GM08714 (cell line): ENCODE measurements at regions not wholly inside any gene's neighbourhood (a gene's known extent, or its start where the extent isn't known, plus 50 kb on each side); places are given as distances from the start of the nearest gene placed in this dataset.
A peak's percentile ranks its signal among the peaks of the same experiment; 100 is the strongest.

Source experiments
- H3K4me3 ChIP-seq: fragments of 200-500 bp; sonication (Bioruptor generic); 2 replicates; pipeline ENCODE4 v1.5.1; 2014; ENCODE audit warnings: mild to moderate bottlenecking, low read length, inconsistent platforms
- ZNF274 ChIP-seq: IDR thresholded peaks from 2 replicates; pipeline ENCODE4 v1.6.1; 2012; ENCODE audit warnings: mild to moderate bottlenecking, low read depth, low read length

GRCh38 chr12:85509081-85509856 is 229.2 kb downstream of the ALX1 start:
- H3K4me3 ChIP-seq: no peak overlapping the region
- no peak for TF ChIP-seq ZNF274

GRCh38 chr12:85509857-85510256 is 229.8 kb downstream of the ALX1 start:
- H3K4me3 ChIP-seq: no peak overlapping the region
- TF ChIP-seq ZNF274: no peak

- H3K4me3 ChIP-seq: no peak overlapping the region
- TF ChIP-seq ZNF274: no peak
Observed at GRCh38 chr12:85516039-85516438, 236.0 kb downstream of the ALX1 start.

DNA sequence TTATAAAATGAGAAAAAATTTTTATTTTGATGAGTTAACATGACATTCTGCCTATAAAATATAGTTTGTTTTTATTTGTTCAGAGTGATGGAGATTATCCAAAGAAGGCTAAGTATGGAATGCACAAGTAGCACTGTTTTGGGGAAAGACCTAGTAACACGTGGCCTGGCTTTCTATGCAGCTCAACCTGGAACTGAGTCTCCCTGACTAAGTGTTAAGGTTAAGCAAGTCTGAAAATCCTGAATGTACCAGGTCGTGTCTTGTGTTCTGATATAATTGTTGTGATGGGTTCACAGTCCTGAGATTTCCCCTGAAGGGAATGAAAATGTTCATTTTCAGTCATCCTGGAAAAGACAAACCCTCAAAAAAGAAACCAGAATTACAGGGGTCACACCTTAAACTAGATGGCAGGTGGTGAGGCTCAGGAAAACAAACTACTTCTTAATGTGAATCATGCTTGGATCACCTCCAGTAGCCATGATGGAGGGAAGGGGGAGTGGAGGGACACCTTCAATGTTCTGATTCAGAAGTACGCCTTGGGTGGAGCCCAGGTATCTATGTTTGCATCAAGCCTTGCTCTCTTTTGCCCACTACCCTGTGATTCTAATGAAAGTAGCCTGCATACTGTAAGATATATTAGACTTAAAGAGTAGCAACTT is 236.8 kb downstream of the ALX1 start:
- no peak for TF ChIP-seq ZNF274
- H3K4me3 ChIP-seq: no peak overlapping the region

DNA sequence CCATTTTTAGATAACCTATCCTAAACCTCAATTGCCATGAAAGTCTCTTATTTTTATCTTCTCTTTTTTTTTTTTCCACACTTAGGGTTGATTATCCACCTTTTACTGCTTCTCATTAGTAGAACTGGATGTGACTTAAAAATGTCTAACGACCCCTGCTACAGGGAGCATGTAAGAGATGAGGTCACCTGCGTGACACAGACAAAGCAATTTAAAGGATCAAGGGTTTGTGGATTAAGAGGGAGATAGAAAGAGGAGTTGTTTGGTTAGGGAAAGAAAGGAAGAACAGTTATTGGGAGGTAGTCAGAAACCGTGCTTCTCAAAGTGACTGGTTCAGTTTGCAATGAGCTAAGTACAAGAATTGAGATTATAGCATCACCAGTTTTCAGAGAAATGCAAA is 239.1 kb downstream of the ALX1 start:
- no peak for TF ChIP-seq ZNF274

GRCh38 chr12:85523197-85523596 is 243.2 kb downstream of the ALX1 start:
- no peak for TF ChIP-seq ZNF274
- no peak overlapping the region for H3K4me3 ChIP-seq

More for the DNA sequence above, 239.1 kb downstream of the ALX1 start:
- no peak overlapping the region for H3K4me3 ChIP-seq

DNA sequence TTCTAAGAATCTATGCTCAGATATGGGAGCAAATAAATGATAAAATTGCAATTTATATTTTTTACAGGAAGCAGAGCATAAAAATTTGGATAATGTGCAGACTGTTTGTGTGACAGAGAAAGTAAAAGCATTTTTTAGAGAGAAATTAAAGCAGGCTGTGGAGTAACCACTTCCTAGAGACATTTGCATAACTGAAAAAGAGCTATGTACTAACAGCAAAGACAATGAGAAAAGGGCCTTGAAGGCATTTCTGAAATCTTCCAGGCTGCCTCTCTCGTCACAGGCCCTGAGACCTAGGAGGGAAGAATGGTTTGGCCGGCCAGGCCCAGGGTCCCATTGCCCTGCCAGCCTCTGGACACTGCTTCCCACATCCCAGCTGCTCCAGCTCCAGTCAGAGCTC is 247.2 kb downstream of the ALX1 start:
- no peak for TF ChIP-seq ZNF274
- H3K4me3 ChIP-seq: peak overlapping the region; percentile 3; the same call in 1 of the 2 replicates

DNA sequence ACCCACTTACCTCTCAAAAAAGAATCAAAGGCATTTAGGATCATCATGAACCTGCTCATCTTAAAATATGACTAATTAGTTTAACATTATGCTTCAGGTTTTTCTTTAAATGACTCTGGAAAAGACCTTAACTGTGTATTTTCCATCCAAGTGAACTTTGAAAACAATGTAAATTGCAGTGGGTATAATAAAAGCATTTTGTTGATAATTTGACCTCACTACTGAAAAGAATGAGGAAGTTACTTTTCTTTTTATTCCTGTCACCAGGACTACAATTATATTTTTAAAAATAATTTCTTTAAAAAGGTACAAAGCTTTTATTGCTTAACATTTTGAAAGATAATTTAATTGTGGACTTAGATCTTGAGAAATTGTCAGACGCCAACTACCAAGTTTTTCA is 249.9 kb downstream of the ALX1 start:
- no peak overlapping the region for H3K4me3 ChIP-seq
- no peak for TF ChIP-seq ZNF274

DNA sequence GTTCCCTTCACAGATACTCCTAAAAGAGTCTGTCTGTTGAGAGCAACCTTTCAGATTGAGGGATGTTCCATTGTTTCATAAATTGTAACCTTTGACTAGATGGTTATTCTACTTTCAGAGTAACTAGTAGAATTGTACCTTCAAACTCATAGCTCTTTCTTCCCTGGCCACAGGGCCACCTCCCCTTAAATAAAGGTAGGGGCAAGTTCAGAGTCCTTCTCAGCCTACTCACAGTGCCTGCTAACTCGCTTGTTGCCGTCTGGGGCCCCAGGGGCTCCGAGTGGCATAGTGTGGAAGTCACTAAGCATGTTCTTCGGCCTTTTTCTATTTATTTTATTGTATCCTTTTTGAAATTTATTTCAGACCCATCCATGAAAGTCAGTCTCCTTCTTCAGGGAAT is 250.4 kb downstream of the ALX1 start:
- TF ChIP-seq ZNF274: no peak
- no peak overlapping the region for H3K4me3 ChIP-seq

DNA sequence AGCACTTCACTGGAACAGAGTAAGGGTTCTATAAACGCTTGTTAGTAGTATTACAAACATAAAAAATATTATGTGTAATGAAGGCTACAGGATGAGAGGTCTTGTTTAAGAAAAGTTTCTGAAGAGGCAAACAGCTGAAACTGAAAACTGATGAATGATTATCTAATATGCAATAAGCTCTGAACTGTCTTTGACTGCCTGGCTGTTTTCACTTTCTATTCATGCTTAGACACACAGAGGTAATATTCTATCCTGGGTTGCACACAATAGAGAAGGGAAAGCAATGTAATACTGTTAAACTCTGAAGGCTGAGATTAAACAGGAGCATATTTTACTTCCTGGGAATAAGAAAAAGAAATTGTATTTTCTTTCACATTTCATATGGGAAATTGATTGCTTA is 251.3 kb downstream of the ALX1 start:
- no peak for TF ChIP-seq ZNF274
- H3K4me3 ChIP-seq: no peak overlapping the region

GRCh38 chr12:85549640-85550039 is 269.6 kb downstream of the ALX1 start:
- TF ChIP-seq ZNF274: no peak
- no peak overlapping the region for H3K4me3 ChIP-seq

DNA sequence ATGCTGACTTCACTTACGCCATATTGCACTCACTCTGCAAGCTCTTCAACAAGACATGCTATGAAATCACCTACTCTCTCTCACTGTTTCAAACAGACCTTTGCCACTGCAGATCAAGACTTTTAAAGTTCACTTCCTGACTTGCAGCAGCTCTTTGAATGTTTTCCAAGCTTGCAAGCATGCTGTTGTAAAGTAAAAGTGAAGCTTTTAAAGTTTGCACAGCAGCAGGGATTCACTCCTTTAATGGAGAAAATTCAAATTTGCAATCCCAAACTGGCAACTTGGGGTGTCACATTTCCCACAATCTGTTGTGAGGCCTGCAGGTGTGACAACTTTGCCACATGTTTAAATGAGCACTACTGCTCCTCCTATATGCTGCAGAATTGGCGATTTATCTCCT is 270.9 kb downstream of the ALX1 start:
- H3K4me3 ChIP-seq: no peak overlapping the region
- no peak for TF ChIP-seq ZNF274

- no peak overlapping the region for H3K4me3 ChIP-seq
- no peak for TF ChIP-seq ZNF274
Observed at GRCh38 chr12:85552461-85552860, 272.4 kb downstream of the ALX1 start.

GRCh38 chr12:85557850-85558249 is 277.8 kb downstream of the ALX1 start:
- no peak for TF ChIP-seq ZNF274
- no peak overlapping the region for H3K4me3 ChIP-seq

DNA sequence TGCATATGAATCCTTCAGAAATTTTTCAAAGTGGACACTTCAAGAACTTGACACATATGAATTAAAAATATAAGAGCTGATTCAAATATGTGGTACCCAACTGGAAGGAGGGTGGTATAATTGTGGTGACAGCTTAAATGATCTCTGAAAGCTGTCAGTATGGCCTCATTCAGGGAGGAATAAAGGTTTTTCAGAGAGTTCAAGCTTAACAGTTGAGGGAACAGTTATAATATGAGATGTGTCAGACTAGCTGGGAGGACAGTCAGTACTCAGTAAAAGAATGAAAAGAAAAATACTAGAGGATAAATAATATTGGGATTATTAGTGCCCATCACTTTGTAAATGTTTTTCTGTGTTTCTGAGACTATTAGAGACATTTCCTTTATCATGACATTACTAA is 277.5 kb downstream of the RASSF9 start:
- no peak for TF ChIP-seq ZNF274
- no peak overlapping the region for H3K4me3 ChIP-seq

- no peak for TF ChIP-seq ZNF274
- no peak overlapping the region for H3K4me3 ChIP-seq
Observed at GRCh38 chr12:85559127-85559526, 277.1 kb downstream of the RASSF9 start.

- TF ChIP-seq ZNF274: no peak
- no peak overlapping the region for H3K4me3 ChIP-seq
Observed at GRCh38 chr12:85559536-85559935, 276.7 kb downstream of the RASSF9 start.
